ENCODE measurements at regions not wholly inside any gene's neighbourhood (a gene's known extent, or its start where the extent isn't known, plus 50 kb on each side); places are given as distances from the start of the nearest gene placed in this dataset.

GRCh38 chr17:56679777-56680422 lies 86.4 kb downstream of the NOG start:
- no peak for TF ChIP-seq SIN3A (IDR thresholded peaks at IDR 0.05; ENCODE audit: borderline replicate concordance, insufficient read depth, low read length)

DNA sequence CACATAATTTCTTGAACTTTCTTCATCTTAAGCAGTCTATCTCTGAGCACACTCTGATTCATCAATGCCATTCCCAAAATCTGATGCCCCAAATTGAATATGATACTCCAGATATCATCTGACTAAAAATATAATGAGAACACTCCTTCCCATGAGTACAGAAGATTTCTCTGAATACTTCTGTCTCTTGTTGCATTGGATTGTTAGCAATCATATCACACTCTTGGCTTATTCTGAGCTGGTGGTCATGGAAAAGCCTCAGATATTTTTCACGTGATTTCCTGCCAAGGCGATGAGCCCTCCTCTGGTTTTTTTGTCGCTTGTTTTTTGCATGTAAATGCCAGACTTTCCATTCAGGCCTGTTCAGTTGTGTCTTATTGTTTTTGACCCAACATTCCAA lies 87.2 kb downstream of the NOG start:
- TF ChIP-seq, protein P1, sequence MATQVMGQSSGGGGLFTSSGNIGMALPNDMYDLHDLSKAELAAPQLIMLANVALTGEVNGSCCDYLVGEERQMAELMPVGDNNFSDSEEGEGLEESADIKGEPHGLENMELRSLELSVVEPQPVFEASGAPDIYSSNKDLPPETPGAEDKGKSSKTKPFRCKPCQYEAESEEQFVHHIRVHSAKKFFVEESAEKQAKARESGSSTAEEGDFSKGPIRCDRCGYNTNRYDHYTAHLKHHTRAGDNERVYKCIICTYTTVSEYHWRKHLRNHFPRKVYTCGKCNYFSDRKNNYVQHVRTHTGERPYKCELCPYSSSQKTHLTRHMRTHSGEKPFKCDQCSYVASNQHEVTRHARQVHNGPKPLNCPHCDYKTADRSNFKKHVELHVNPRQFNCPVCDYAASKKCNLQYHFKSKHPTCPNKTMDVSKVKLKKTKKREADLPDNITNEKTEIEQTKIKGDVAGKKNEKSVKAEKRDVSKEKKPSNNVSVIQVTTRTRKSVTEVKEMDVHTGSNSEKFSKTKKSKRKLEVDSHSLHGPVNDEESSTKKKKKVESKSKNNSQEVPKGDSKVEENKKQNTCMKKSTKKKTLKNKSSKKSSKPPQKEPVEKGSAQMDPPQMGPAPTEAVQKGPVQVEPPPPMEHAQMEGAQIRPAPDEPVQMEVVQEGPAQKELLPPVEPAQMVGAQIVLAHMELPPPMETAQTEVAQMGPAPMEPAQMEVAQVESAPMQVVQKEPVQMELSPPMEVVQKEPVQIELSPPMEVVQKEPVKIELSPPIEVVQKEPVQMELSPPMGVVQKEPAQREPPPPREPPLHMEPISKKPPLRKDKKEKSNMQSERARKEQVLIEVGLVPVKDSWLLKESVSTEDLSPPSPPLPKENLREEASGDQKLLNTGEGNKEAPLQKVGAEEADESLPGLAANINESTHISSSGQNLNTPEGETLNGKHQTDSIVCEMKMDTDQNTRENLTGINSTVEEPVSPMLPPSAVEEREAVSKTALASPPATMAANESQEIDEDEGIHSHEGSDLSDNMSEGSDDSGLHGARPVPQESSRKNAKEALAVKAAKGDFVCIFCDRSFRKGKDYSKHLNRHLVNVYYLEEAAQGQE (IDR thresholded peaks at IDR 0.05; ENCODE audit: insufficient read depth in 1 of 2, low read depth in 2 of 2, low read length in 2 of 2), result no peak
- TF ChIP-seq FOXP2 (optimal IDR thresholded peaks at IDR 0.05; ENCODE audit: borderline replicate concordance, extremely low read depth, extremely low read length, insufficient read depth), result no peak

DNA sequence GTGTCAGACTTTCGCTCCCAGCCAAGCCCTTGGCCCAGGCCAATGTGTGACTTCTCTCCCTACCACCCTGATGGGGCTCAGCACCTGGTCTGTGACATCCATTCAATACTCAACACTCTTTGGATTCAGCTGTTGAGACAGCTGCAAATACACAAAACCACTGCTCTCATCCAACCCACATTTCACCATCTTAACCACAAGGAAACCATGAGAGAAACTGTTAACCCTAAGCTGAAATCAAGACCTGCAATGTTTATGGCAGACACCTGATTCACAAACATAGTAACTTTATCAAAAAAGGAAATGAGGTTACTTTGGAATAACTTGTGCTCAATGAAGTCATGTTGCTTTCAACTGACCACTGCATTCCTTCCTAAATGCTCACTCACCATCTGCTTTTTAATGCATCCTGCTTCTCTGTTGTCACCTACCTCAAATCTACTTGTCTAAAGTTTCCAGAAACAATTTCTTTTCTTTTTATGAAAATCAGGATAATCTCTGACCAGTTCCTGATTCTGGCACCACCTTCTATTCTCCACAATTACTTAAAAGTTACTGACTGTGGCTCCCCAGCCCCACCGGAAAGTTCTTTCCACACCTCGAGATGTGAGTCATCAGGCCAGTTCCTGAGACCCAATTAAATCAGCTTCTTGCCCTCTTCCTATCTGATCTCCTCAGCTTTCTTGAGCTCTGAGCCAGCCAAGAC lies 88.2 kb downstream of the NOG start:
- TF ChIP-seq, protein P1 (IDR thresholded peaks at IDR 0.05; ENCODE audit: insufficient read depth in 1 of 2, low read depth in 2 of 2, low read length in 2 of 2), result no peak
- TF ChIP-seq TAF1 (IDR thresholded peaks at IDR 0.05; ENCODE audit: borderline replicate concordance, insufficient read depth, low read length) (no peak), SIN3A (IDR thresholded peaks at IDR 0.05; ENCODE audit: borderline replicate concordance, insufficient read depth, low read length) (no peak), POLR2AphosphoS5 (IDR thresholded peaks at IDR 0.05; ENCODE audit: low read depth, low read length) (no peak), FOXP2 (optimal IDR thresholded peaks at IDR 0.05; ENCODE audit: borderline replicate concordance, extremely low read depth, extremely low read length, insufficient read depth) (no peak)

GRCh38 chr17:56688151-56688550 lies 94.7 kb downstream of the NOG start:
- TF ChIP-seq TAF1 (IDR thresholded peaks at IDR 0.05; ENCODE audit: borderline replicate concordance, insufficient read depth, low read length) (no peak), SIN3A (IDR thresholded peaks at IDR 0.05; ENCODE audit: borderline replicate concordance, insufficient read depth, low read length) (no peak), FOXP2 (optimal IDR thresholded peaks at IDR 0.05; ENCODE audit: borderline replicate concordance, extremely low read depth, extremely low read length, insufficient read depth) (no peak), POLR2AphosphoS5 (IDR thresholded peaks at IDR 0.05; ENCODE audit: low read depth, low read length) (no peak)
- TF ChIP-seq, protein P1 (IDR thresholded peaks at IDR 0.05; ENCODE audit: insufficient read depth in 1 of 2, low read depth in 2 of 2, low read length in 2 of 2), result no peak

GRCh38 chr17:56690441-56691291 lies 97.2 kb downstream of the NOG start:
- TF ChIP-seq SIN3A (IDR thresholded peaks at IDR 0.05; ENCODE audit: borderline replicate concordance, insufficient read depth, low read length) (no peak), POLR2AphosphoS5 (IDR thresholded peaks at IDR 0.05; ENCODE audit: low read depth, low read length) (no peak), FOXP2 (optimal IDR thresholded peaks at IDR 0.05; ENCODE audit: borderline replicate concordance, extremely low read depth, extremely low read length, insufficient read depth) (no peak), TAF1 (IDR thresholded peaks at IDR 0.05; ENCODE audit: borderline replicate concordance, insufficient read depth, low read length) (no peak)
- TF ChIP-seq, protein P1 (IDR thresholded peaks at IDR 0.05; ENCODE audit: insufficient read depth in 1 of 2, low read depth in 2 of 2, low read length in 2 of 2), result no peak
